Neuronal stem cell (in vitro differentiated cells): ENCODE measurements at regions not wholly inside any gene's neighbourhood (a gene's known extent, or its start where the extent isn't known, plus 50 kb on each side); places are given as distances from the start of the nearest gene placed in this dataset.

Source experiments
- DNase-seq: peaks from one replicate; pipeline ENCODE4 v3.0.0-alpha.2; 2013; ENCODE audit warnings: low spot score
- H2AFZ ChIP-seq: one replicate; pipeline ENCODE4 v1.6.1; 2013; ENCODE audit warnings: mild to moderate bottlenecking, low read length, inconsistent platforms
- H2AK5ac ChIP-seq: 2 replicates; pipeline ENCODE4 v1.6.1; 2013; ENCODE audit warnings: low read depth, mild to moderate bottlenecking, inconsistent platforms, low read length, moderate library complexity, mixed read lengths
- H2BK120ac ChIP-seq: 2 replicates; pipeline ENCODE4 v1.6.1; 2013; ENCODE audit warnings: low read depth, mild to moderate bottlenecking, inconsistent platforms, low read length, moderate library complexity, mixed read lengths
- H2BK12ac ChIP-seq: one replicate; pipeline ENCODE4 v1.6.1; 2013; ENCODE audit warnings: low read length, inconsistent platforms
- H2BK15ac ChIP-seq: 2 replicates; pipeline ENCODE4 v1.6.1; 2013; ENCODE audit warnings: mild to moderate bottlenecking, low read length, inconsistent platforms, mixed read lengths
- H2BK5ac ChIP-seq: one replicate; pipeline ENCODE4 v1.6.1; 2013; ENCODE audit warnings: inconsistent platforms, mild to moderate bottlenecking, low read length, moderate library complexity
- H3K14ac ChIP-seq: one replicate; pipeline ENCODE4 v1.6.1; 2013; ENCODE audit warnings: low read length, inconsistent platforms
- H3K18ac ChIP-seq: 2 replicates; pipeline ENCODE4 v1.6.1; 2013; ENCODE audit warnings: low read length, inconsistent platforms
- H3K23ac ChIP-seq: 2 replicates; pipeline ENCODE4 v1.6.1; 2013; ENCODE audit warnings: low read depth, mild to moderate bottlenecking, mixed read lengths, low read length, inconsistent platforms; ENCODE audit not compliant: poor library complexity
- H3K27ac ChIP-seq: replicated peaks from 3 replicates; pipeline ENCODE4 v1.5.1; 2013; ENCODE audit warnings: low read length, inconsistent platforms
- H3K27me3 ChIP-seq, 3 experiments: 2 replicates each; pipeline ENCODE4 v1.6.1; 2013; ENCODE audit warnings: low read length in 3 of 3, mild to moderate bottlenecking in 2 of 3, inconsistent platforms in 1 of 3, low read depth in 1 of 3, mixed read lengths in 1 of 3, moderate library complexity in 1 of 3; ENCODE audit not compliant: control insufficient read depth in 3 of 3, insufficient read depth in 3 of 3
- H3K36me3 ChIP-seq, 2 donors: replicated peaks in 1 of 2; 2 replicates each; pipeline ENCODE4 v1.6.1; 2013; ENCODE audit warnings: low read length in 2 of 2; ENCODE audit not compliant: control insufficient read depth in 2 of 2, insufficient read depth in 2 of 2
- H3K4ac ChIP-seq: 2 replicates; pipeline ENCODE4 v1.6.1; 2013; ENCODE audit warnings: inconsistent platforms, mild to moderate bottlenecking, low read length, moderate library complexity
- H3K4me1 ChIP-seq, 2 donors: 1 replicate in 1 of 2; 2 replicates in 1 of 2; pipeline ENCODE4 v1.6.1; 2013; ENCODE audit warnings: low read length in 2 of 2, low read depth in 1 of 2; ENCODE audit not compliant: control insufficient read depth in 2 of 2, insufficient read depth in 1 of 2
- H3K4me2 ChIP-seq: one replicate; pipeline ENCODE4 v1.6.1; 2013; ENCODE audit warnings: mild to moderate bottlenecking, low read length, inconsistent platforms; ENCODE audit not compliant: insufficient read depth, poor library complexity, severe bottlenecking
- H3K4me3 ChIP-seq, 2 donors: 2 replicates each; pipeline ENCODE4 v1.5.1; 2013; ENCODE audit warnings: low read length in 2 of 2, mild to moderate bottlenecking in 2 of 2, inconsistent platforms in 1 of 2, moderate library complexity in 1 of 2
- H3K79me1 ChIP-seq: one replicate; pipeline ENCODE4 v1.6.1; 2013; ENCODE audit warnings: low read depth, mild to moderate bottlenecking, inconsistent platforms, low read length, moderate library complexity
- H3K9ac ChIP-seq: one replicate; pipeline ENCODE4 v1.6.1; 2013; ENCODE audit warnings: mild to moderate bottlenecking, low read depth, low read length, inconsistent platforms; ENCODE audit not compliant: poor library complexity
- H3K9me3 ChIP-seq, 2 donors: replicated peaks in 1 of 2; 2 replicates each; pipeline versions ENCODE3 to v1.6.1; 2013; ENCODE audit warnings: low read length in 2 of 2, mild to moderate bottlenecking in 2 of 2, inconsistent platforms in 1 of 2, low read depth in 1 of 2, mixed read lengths in 1 of 2, moderate library complexity in 1 of 2; ENCODE audit not compliant: control insufficient read depth in 2 of 2, insufficient read depth in 1 of 2
- H4K8ac ChIP-seq: one replicate; pipeline ENCODE4 v1.6.1; 2013; ENCODE audit warnings: low read depth, mild to moderate bottlenecking, inconsistent platforms, low read length, moderate library complexity
- H4K91ac ChIP-seq: one replicate; pipeline ENCODE4 v1.6.1; 2013; ENCODE audit warnings: low read length, low read depth, mild to moderate bottlenecking, inconsistent platforms; ENCODE audit not compliant: poor library complexity
- WGBS, 2 donors: extraction: QIAGEN DNeasy Blood & Tissue Kit; methylation state at CpG; one replicate each; pipeline ENCODE4 v1.1.7; 2013; ENCODE audit warnings: missing lambda C conversion rate in 2 of 2, mixed read lengths in 1 of 2; ENCODE audit not compliant: insufficient read length in 2 of 2, insufficient replicate concordance in 1 of 2; ENCODE audit errors: extremely low coverage in 2 of 2; 5-methylcytosine and 5-hydroxymethylcytosine counted together

GRCh38 chr9:73979894-73980264 lies 517.3 kb upstream of the RORB start:
- H3K9me3 ChIP-seq, result no peaks in the 10 kb centered on the region
- no peaks in the 10 kb centered on the region for H3K27me3 ChIP-seq
- H3K27ac ChIP-seq, result no peak overlapping the region
- no peak overlapping the region for H2BK12ac ChIP-seq
- no peak overlapping the region for H3K14ac ChIP-seq
- no peak overlapping the region for H4K8ac ChIP-seq
- H3K4me2 ChIP-seq, result no peak overlapping the region
- H4K91ac ChIP-seq, result no peak overlapping the region
- no peak overlapping the region for H3K9ac ChIP-seq
- H2AK5ac ChIP-seq, result no peak overlapping the region
- H3K79me1 ChIP-seq, result no peaks in the 10 kb centered on the region
- no peak overlapping the region for H2BK15ac ChIP-seq
- H3K4me1 ChIP-seq, result no peaks in the 10 kb centered on the region
- no peak overlapping the region for H3K18ac ChIP-seq
- no peaks in the 10 kb centered on the region for H3K36me3 ChIP-seq
- H3K4ac ChIP-seq, result no peak overlapping the region
- no peak overlapping the region for H2BK120ac ChIP-seq
- no peak overlapping the region for H3K4me3 ChIP-seq
- no peak for DNase-seq
- H2AFZ ChIP-seq, result no peak overlapping the region
- WGBS, 2 donors, result no CpG with 5 or more reads among the region's 3 CpGs
- H3K23ac ChIP-seq, result no peak overlapping the region
- no peak overlapping the region for H2BK5ac ChIP-seq

GRCh38 chr9:73980754-73981153 lies 516.4 kb upstream of the RORB start:
- H3K79me1 ChIP-seq, result no peaks in the 10 kb centered on the region
- no peaks in the 10 kb centered on the region for H3K4me1 ChIP-seq

GRCh38 chr9:73981405-73981804 lies 515.7 kb upstream of the RORB start:
- Histone ChIP-seq H3K14ac (no peak overlapping the region), H3K4ac (no peak overlapping the region), H2AFZ (no peak overlapping the region), H3K18ac (no peak overlapping the region), H3K9me3 (no peaks in the 10 kb centered on the region), H3K27me3 (no peaks in the 10 kb centered on the region), H3K4me1 (no peaks in the 10 kb centered on the region), H3K4me2 (no peak overlapping the region), H3K79me1 (no peaks in the 10 kb centered on the region), H3K27ac (no peak overlapping the region), H2BK15ac (no peak overlapping the region), H2BK120ac (no peak overlapping the region), H2AK5ac (no peak overlapping the region), H3K36me3 (no peaks in the 10 kb centered on the region), H2BK12ac (no peak overlapping the region), H3K23ac (no peak overlapping the region), H2BK5ac (no peak overlapping the region), H3K9ac (no peak overlapping the region), H3K4me3 (no peak overlapping the region), H4K91ac (no peak overlapping the region), H4K8ac (no peak overlapping the region)
- no peak for DNase-seq
- WGBS, 2 donors, result no CpG with 5 or more reads among the region's 4 CpGs

More at GRCh38 chr9:73980754-73981153, 516.4 kb upstream of the RORB start:
- no peak overlapping the region for H3K23ac ChIP-seq
- H3K9me3 ChIP-seq, result no peaks in the 10 kb centered on the region
- H2BK12ac ChIP-seq, result no peak overlapping the region
- H2AFZ ChIP-seq, result no peak overlapping the region
- H2BK5ac ChIP-seq, result no peak overlapping the region
- no peak overlapping the region for H3K4me2 ChIP-seq
- no peak overlapping the region for H4K8ac ChIP-seq
- no peak overlapping the region for H2BK15ac ChIP-seq
- H3K4ac ChIP-seq, result no peak overlapping the region
- H3K36me3 ChIP-seq, result no peaks in the 10 kb centered on the region
- H3K14ac ChIP-seq, result no peak overlapping the region
- no peak overlapping the region for H3K9ac ChIP-seq
- no peak overlapping the region for H3K4me3 ChIP-seq
- H2AK5ac ChIP-seq, result no peak overlapping the region
- no peak overlapping the region for H4K91ac ChIP-seq
- H3K27ac ChIP-seq, result no peak overlapping the region
- H3K27me3 ChIP-seq, result no peaks in the 10 kb centered on the region
- H2BK120ac ChIP-seq, result no peak overlapping the region
- DNase-seq, result no peak
- no peak overlapping the region for H3K18ac ChIP-seq

GRCh38 chr9:73995836-73996235 lies 501.3 kb upstream of the RORB start:
- no peak for DNase-seq
- H3K14ac ChIP-seq, result no peak overlapping the region
- no CpG with 5 or more reads among the region's 2 CpGs for WGBS, 2 donors
- H4K8ac ChIP-seq, result no peak overlapping the region
- H2BK12ac ChIP-seq, result no peak overlapping the region
- no peaks in the 10 kb centered on the region for H3K79me1 ChIP-seq
- no peak overlapping the region for H3K27ac ChIP-seq
- no peak overlapping the region for H3K4me2 ChIP-seq
- no peaks in the 10 kb centered on the region for H3K4me1 ChIP-seq
- no peak overlapping the region for H2AK5ac ChIP-seq
- H3K4ac ChIP-seq, result no peak overlapping the region
- no peaks in the 10 kb centered on the region for H3K9me3 ChIP-seq
- no peak overlapping the region for H2BK15ac ChIP-seq
- H3K18ac ChIP-seq, result no peak overlapping the region
- H2BK120ac ChIP-seq, result no peak overlapping the region
- no peak overlapping the region for H3K9ac ChIP-seq
- H3K27me3 ChIP-seq, result no peaks in the 10 kb centered on the region
- H2BK5ac ChIP-seq, result no peak overlapping the region
- H3K36me3 ChIP-seq, result no peaks in the 10 kb centered on the region
- H4K91ac ChIP-seq, result no peak overlapping the region
- H3K23ac ChIP-seq, result no peak overlapping the region
- no peak overlapping the region for H2AFZ ChIP-seq
- H3K4me3 ChIP-seq, result no peak overlapping the region
